GM23248 (cell line): ENCODE measurements at regions not wholly inside any gene's neighbourhood (a gene's known extent, or its start where the extent isn't known, plus 50 kb on each side); places are given as distances from the start of the nearest gene placed in this dataset.

Experiments used
- EZH2 ChIP-seq: fragments of 200-600 bp; sonication (generic); IDR thresholded peaks from 2 replicates; pipeline ENCODE4 v1.6.1; 2018; ENCODE audit warnings: antibody characterized with exemption, mild to moderate bottlenecking; ENCODE audit not compliant: insufficient read depth, poor library complexity, severe bottlenecking
- EZH2phosphoT487 ChIP-seq: fragments of 200-600 bp; sonication (generic); IDR thresholded peaks from 2 replicates; pipeline ENCODE4 v1.6.1; 2018; ENCODE audit warnings: antibody characterized with exemption, moderate library complexity, mild to moderate bottlenecking, low read depth; ENCODE audit not compliant: insufficient read depth

DNA sequence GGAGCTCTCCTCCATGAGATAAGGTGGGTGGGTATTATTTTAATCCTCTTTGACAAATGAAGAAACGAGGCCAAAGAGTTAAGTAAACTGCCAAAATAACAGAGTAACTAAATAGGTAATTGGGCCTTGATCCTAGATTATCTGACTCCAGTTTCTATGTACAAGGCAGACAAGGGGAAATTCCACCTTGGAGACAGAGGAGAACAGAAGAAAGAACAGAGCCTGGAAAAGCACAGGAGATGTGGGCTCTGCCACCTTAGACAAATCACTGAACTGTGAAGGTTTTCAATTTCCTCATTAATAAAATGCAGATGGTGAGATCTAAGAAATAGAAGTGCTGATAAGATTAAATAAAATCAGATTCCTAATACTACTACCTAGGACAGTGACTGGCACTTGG is 310.2 kb upstream of the TLE3 start:
- TF ChIP-seq EZH2 (no peak), EZH2phosphoT487 (no peak)
